ENCODE measurements at regions not wholly inside any gene's neighbourhood (a gene's known extent, or its start where the extent isn't known, plus 50 kb on each side); places are given as distances from the start of the nearest gene placed in this dataset.

DNA sequence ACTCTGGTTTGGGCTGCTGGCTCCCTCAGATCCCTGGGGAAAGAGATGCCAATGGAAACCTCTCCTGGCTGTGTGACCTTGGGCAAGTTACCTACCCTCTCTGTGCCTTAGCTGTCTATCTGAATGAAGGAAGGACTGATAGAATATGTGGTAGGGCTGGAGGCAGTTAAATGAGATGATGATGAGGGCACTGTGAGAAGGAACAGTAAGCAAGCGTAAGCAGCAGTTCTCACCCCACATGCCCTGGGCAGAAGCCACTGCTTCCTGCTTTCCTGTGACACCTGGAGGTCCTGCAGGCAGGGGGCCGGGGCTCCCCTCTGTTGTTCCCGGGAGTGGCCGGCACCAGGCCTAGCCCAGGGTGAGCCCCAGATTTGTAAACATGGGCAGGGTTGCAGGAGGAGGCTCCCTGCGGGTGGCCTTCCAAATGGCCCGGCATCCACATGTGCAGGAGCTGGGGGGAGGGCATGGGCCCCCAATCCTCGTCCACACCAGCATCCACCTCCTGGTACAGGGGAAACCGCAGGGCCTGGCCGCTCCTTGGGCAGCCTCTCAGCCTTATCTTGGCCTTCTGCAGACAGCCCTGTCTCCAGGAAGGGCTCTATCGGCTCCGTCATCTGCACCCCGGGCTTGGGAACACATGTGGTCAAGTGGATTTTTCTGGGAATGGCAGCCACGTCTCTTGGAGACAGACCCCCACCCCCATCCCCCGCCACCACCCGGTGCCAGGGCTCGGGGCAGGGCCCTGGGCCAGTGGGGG lies 235.6 kb upstream of the GSE1 start:
- TF ChIP-seq, protein P1, sequence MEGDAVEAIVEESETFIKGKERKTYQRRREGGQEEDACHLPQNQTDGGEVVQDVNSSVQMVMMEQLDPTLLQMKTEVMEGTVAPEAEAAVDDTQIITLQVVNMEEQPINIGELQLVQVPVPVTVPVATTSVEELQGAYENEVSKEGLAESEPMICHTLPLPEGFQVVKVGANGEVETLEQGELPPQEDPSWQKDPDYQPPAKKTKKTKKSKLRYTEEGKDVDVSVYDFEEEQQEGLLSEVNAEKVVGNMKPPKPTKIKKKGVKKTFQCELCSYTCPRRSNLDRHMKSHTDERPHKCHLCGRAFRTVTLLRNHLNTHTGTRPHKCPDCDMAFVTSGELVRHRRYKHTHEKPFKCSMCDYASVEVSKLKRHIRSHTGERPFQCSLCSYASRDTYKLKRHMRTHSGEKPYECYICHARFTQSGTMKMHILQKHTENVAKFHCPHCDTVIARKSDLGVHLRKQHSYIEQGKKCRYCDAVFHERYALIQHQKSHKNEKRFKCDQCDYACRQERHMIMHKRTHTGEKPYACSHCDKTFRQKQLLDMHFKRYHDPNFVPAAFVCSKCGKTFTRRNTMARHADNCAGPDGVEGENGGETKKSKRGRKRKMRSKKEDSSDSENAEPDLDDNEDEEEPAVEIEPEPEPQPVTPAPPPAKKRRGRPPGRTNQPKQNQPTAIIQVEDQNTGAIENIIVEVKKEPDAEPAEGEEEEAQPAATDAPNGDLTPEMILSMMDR (conservative IDR thresholded peaks at IDR 0.05; ENCODE audit: low read depth, low read length), result no peak
- TF ChIP-seq MAFK (IDR thresholded peaks at IDR 0.05; ENCODE audit: low read depth, low read length) (no peak), NFE2L2 (IDR thresholded peaks at IDR 0.05; ENCODE audit: low read depth, low read length) (no peak), MAZ (IDR thresholded peaks at IDR 0.05; ENCODE audit: borderline replicate concordance, low read depth, low read length) (no peak), BHLHE40 (IDR thresholded peaks at IDR 0.05; ENCODE audit: low read depth, low read length) (no peak), RAD21 (IDR thresholded peaks at IDR 0.05; ENCODE audit: low read length) (no peak), POLR2A (IDR thresholded peaks at IDR 0.05; ENCODE audit: low read depth, low read length) (no peak), CEBPB (IDR thresholded peaks at IDR 0.05; ENCODE audit: low read depth, low read length) (no peak), FOS (IDR thresholded peaks at IDR 0.05; ENCODE audit: low read depth, low read length) (no peak)

Measured in IMR-90 (cell line).